ENCODE measurements at regions not wholly inside any gene's neighbourhood (a gene's known extent, or its start where the extent isn't known, plus 50 kb on each side); places are given as distances from the start of the nearest gene placed in this dataset.

GRCh38 chr5:78701795-78702410 lies 53.3 kb upstream of the LHFPL2 start:
- TF ChIP-seq POLR2AphosphoS5 (IDR thresholded peaks at IDR 0.05) (no peak), CTCF (IDR thresholded peaks at IDR 0.05) (no peak), POLR2A (IDR thresholded peaks at IDR 0.05) (no peak)
